PC-3 (cell line): ENCODE measurements at regions not wholly inside any gene's neighbourhood (a gene's known extent, or its start where the extent isn't known, plus 50 kb on each side); places are given as distances from the start of the nearest gene placed in this dataset.

Experiments used
- ATAC-seq: fragments of 200-7000 bp; cut with Tn5 transposase; 2 replicates; pipeline ENCODE4 v1.9.1; 2020; ENCODE audit warnings: mild to moderate bottlenecking, moderate library complexity
- BruUV-seq: library from RNA; stranded (reverse); fragments of 400-500 nt; replicated peaks from 2 replicates; lab custom pipeline; 2021; lab: Mats Ljungman, UMichigan
- CTCF ChIA-PET: fragments of 300-600 bp; sonication (Branson Sonifier 250); formaldehyde crosslinking; loops from one replicate; lab custom pipeline; 2022; ENCODE audit warnings: antibody characterized with exemption; lab: Charles Lee
- POLR2A ChIA-PET: fragments of 300-600 bp; sonication (Branson Sonifier 250); formaldehyde crosslinking; loops from one replicate; lab custom pipeline; 2022; ENCODE audit warnings: antibody characterized with exemption; ENCODE audit not compliant: unreplicated experiment; lab: Charles Lee
- DNase-seq: peaks from one replicate; pipeline ENCODE4 v3.0.0-alpha.2; 2015
- H2AFZ ChIP-seq: fragments of 300-600 bp; sonication (generic); 2 replicates; pipeline ENCODE4 v1.6.0; 2016; ENCODE audit warnings: antibody characterized with exemption, low read length
- H3F3A ChIP-seq: fragments of 300-600 bp; sonication (generic); one replicate; pipeline ENCODE4 v1.6.0; 2017; ENCODE audit warnings: antibody characterized with exemption, low read length, control low read depth, mild to moderate bottlenecking; ENCODE audit not compliant: unreplicated experiment
- H3K27ac ChIP-seq: fragments of 300-600 bp; sonication (generic); 2 replicates; pipeline ENCODE4 v1.5.1; 2016; ENCODE audit warnings: mild to moderate bottlenecking, low read length
- H3K27me3 ChIP-seq: fragments of 300-600 bp; sonication (generic); 2 replicates; pipeline ENCODE4 v1.6.1; 2016; ENCODE audit warnings: low read length, mixed read lengths
- H3K36me3 ChIP-seq: fragments of 300-600 bp; sonication (generic); 2 replicates; pipeline ENCODE4 v1.6.1; 2016; ENCODE audit warnings: low read depth, mixed run types, low read length, mixed read lengths
- H3K4me1 ChIP-seq: fragments of 300-600 bp; sonication (generic); 2 replicates; pipeline ENCODE4 v1.5.1; 2016; ENCODE audit warnings: low read length; ENCODE audit not compliant: insufficient read depth
- H3K4me2 ChIP-seq: fragments of 300-600 bp; sonication (generic); 2 replicates; pipeline ENCODE4 v1.6.0; 2016; ENCODE audit warnings: low read length
- H3K4me3 ChIP-seq: fragments of 300-600 bp; sonication (generic); 2 replicates; pipeline ENCODE4 v1.5.1; 2016; ENCODE audit warnings: mild to moderate bottlenecking, low read length, mixed read lengths
- H3K79me2 ChIP-seq: fragments of 300-600 bp; sonication (generic); 2 replicates; pipeline ENCODE4 v1.6.1; 2017; ENCODE audit warnings: low read length, mixed read lengths
- H3K9ac ChIP-seq: fragments of 300-600 bp; sonication (generic); 2 replicates; pipeline ENCODE4 v1.6.0; 2016; ENCODE audit warnings: mild to moderate bottlenecking, low read length
- H3K9me2 ChIP-seq: fragments of 300-600 bp; sonication (generic); replicated peaks from 2 replicates; pipeline ENCODE4 v1.6.1; 2016; ENCODE audit warnings: mixed run types, low read length, mixed read lengths
- H3K9me3 ChIP-seq: fragments of 300-600 bp; sonication (generic); 2 replicates; pipeline ENCODE4 v1.6.1; 2016; ENCODE audit warnings: low read length, mixed read lengths
- H4K20me1 ChIP-seq: fragments of 300-600 bp; sonication (generic); 2 replicates; pipeline ENCODE4 v1.6.1; 2016; ENCODE audit warnings: low read length, mixed read lengths
- CTCF ChIP-seq: fragments of 300-600 bp; sonication (generic); conservative IDR thresholded peaks from 2 replicates; pipeline ENCODE4 v1.5.1; 2017; ENCODE audit warnings: antibody characterized with exemption, low read depth, mild to moderate bottlenecking, low read length
- EZH2 ChIP-seq: fragments of 300-600 bp; sonication (generic); IDR thresholded peaks from one replicate; pipeline ENCODE4 v1.6.1; 2017; ENCODE audit warnings: antibody characterized with exemption, mild to moderate bottlenecking, low read length; ENCODE audit not compliant: unreplicated experiment
- EZH2phosphoT487 ChIP-seq: fragments of 300-600 bp; sonication (generic); IDR thresholded peaks from 2 replicates; pipeline ENCODE4 v1.6.1; 2018; ENCODE audit warnings: mild to moderate bottlenecking, antibody characterized with exemption, low read length, borderline replicate concordance
- intact Hi-C: fragments of 100-400 bp; cut with micrococcal nuclease; formaldehyde crosslinking; loops from 2 replicates; pipeline ENCODE4 v1.9.0; 2023

- DNase-seq (no peak), ATAC-seq (no peak)
- no peak for TF ChIP-seq EZH2
- TF ChIP-seq EZH2phosphoT487 = no peak
- TF ChIP-seq CTCF = no peak
- no peak overlapping the region for H3K4me2 ChIP-seq
- no peaks in the 10 kb centered on the region for H3F3A ChIP-seq
- H3K27ac ChIP-seq = no peak overlapping the region
- H3K9ac ChIP-seq = no peak overlapping the region
- H3K4me1 ChIP-seq = no peaks in the 10 kb centered on the region
- CTCF ChIA-PET = no interaction called here
- H3K79me2 ChIP-seq = no peaks in the 10 kb centered on the region
- no peaks in the 10 kb centered on the region for H3K9me3 ChIP-seq
- H3K36me3 ChIP-seq = no peaks in the 10 kb centered on the region
- no peaks in the 10 kb centered on the region for H4K20me1 ChIP-seq
- intact Hi-C loops = no loop called here
- no TSS peak for BruUV-seq
- no peaks in the 10 kb centered on the region for H3K9me2 ChIP-seq
- no peak overlapping the region for H3K4me3 ChIP-seq
- H3K27me3 ChIP-seq = peaks cover 38% of the 10 kb centered on the region
- H2AFZ ChIP-seq = no peak overlapping the region
- POLR2A ChIA-PET = no interaction called here
Measured at GRCh38 chr2:239726631-239727181, 298.4 kb downstream of the NDUFA10 start.

- Histone ChIP-seq H3K9ac (no peak overlapping the region), H3K9me3 (no peaks in the 10 kb centered on the region)
Measured at GRCh38 chr2:239726091-239726591, 299.0 kb downstream of the NDUFA10 start.

More at GRCh38 chr2:239726091-239726591, 299.0 kb downstream of the NDUFA10 start:
- Histone ChIP-seq H3F3A (no peaks in the 10 kb centered on the region), H3K36me3 (no peaks in the 10 kb centered on the region), H3K9me2 (no peaks in the 10 kb centered on the region), H3K4me3 (no peak overlapping the region), H3K27me3 (peaks cover 32% of the 10 kb centered on the region), H4K20me1 (no peaks in the 10 kb centered on the region), H3K4me1 (no peaks in the 10 kb centered on the region), H3K4me2 (no peak overlapping the region), H3K27ac (no peak overlapping the region), H2AFZ (no peak overlapping the region), H3K79me2 (no peaks in the 10 kb centered on the region)
- TF ChIP-seq EZH2 (no peak), CTCF (no peak), EZH2phosphoT487 (no peak)
- no TSS peak for BruUV-seq
- DNase-seq (no peak), ATAC-seq (no peak)
- POLR2A ChIA-PET = no interaction called here
- CTCF ChIA-PET = no interaction called here
- intact Hi-C loops = no loop called here
